ENCODE measurements at regions not wholly inside any gene's neighbourhood (a gene's known extent, or its start where the extent isn't known, plus 50 kb on each side); places are given as distances from the start of the nearest gene placed in this dataset.

- ChIA-PET POLR2A (interaction anchor here (0.6 to 2.1 kb wide), 4 partner anchors 9 to 520 kb away, joined by 3 to 7 read pairs (median 4); no protein-coding TSS in a partner anchor), CTCF (ENCODE audit: low intra/inter-chr PET ratio) (no interaction called here)
- FAIRE-seq, result no peak
These were observed 107.1 kb downstream of the MRPL14 start for GRCh38 chr6:44020148-44020547.

More at GRCh38 chr6:44020148-44020547, 107.1 kb downstream of the MRPL14 start:
- H3K4me2 ChIP-seq (ENCODE audit: insufficient read depth, low read length), result no peak overlapping the region
- H3K79me2 ChIP-seq (ENCODE audit: control insufficient read depth, insufficient read depth, low read length), result no peaks in the 10 kb centered on the region
- 35% methylated on average over 2 of the region's 2 CpGs for WGBS (ENCODE audit: insufficient coverage, low coverage, missing lambda C conversion rate)
- no peaks in the 10 kb centered on the region for H4K20me1 ChIP-seq (replicated peaks; ENCODE audit: control insufficient read depth, insufficient read depth, low read length)
- BruUV-seq (replicated peaks), result no TSS peak
- DNase-seq (ENCODE audit: extremely low read depth in 1 of 4, low spot score in 3 of 4) (no peak), ATAC-seq (no peak)
- H3K27ac ChIP-seq (ENCODE audit: extremely low read depth, low read depth, low read length), result no peak overlapping the region
- no peak overlapping the region for H3K4me3 ChIP-seq
- H3K27me3 ChIP-seq (ENCODE audit: control insufficient read depth in 2 of 2, insufficient read depth in 2 of 2, low read length in 2 of 2), result no peaks in the 10 kb centered on the region
- in situ Hi-C loops (cut with MboI), result no loop called here
- peaks cover 0 to 3% of the 10 kb centered on the region in 2 experiments; a peak in 2 of 5 replicates for H3K4me1 ChIP-seq (replicated peaks in 1 of 2; ENCODE audit: control insufficient read depth in 2 of 2, insufficient read depth in 2 of 2, low read length in 2 of 2)
- TF ChIP-seq RHOXF2B (CRISPR knock-in tag; conservative IDR thresholded peaks at IDR 0.05), result no peak
- TF ChIP-seq RFX1 (IDR thresholded peaks at IDR 0.05), result no peak
- TF ChIP-seq SMARCC2 (IDR thresholded peaks at IDR 0.05; ENCODE audit: low read depth), result no peak
- TF ChIP-seq OTX1 (CRISPR knock-in tag; IDR thresholded peaks at IDR 0.05), result no peak
- TF ChIP-seq MLLT1 (IDR thresholded peaks at IDR 0.05), result no peak
- no peak for TF ChIP-seq ELK1 (CRISPR knock-in tag; IDR thresholded peaks at IDR 0.05)
- TF ChIP-seq FOSL1 (tag; conservative IDR thresholded peaks at IDR 0.05), result no peak
- TF ChIP-seq ZNF184 (CRISPR knock-in tag; IDR thresholded peaks at IDR 0.05), result no peak
- no peak for TF ChIP-seq ZNF324 (CRISPR knock-in tag; IDR thresholded peaks at IDR 0.05)
- TF ChIP-seq PCBP1 (IDR thresholded peaks at IDR 0.05; ENCODE audit: low read depth, low read length, poor library complexity, severe bottlenecking), result no peak
- no peak for TF ChIP-seq CHD1 (IDR thresholded peaks at IDR 0.05; ENCODE audit: low read length)
- no peak for TF ChIP-seq BCLAF1 (IDR thresholded peaks at IDR 0.05; ENCODE audit: borderline replicate concordance in 1 of 2, control insufficient read depth in 1 of 2, low read depth in 2 of 2, low read length in 1 of 2)
- no peak overlapping the region for H3K9ac ChIP-seq (ENCODE audit: insufficient read depth in 1 of 2, low read depth in 2 of 2, low read length in 2 of 2)
- H3K9me3 ChIP-seq (replicated peaks; ENCODE audit: control insufficient read depth, insufficient read depth, low read depth, low read length), result 0 out of 2 replicates have a peak, but pooled peaks cover 3% of the 10 kb centered on the region
- H3K9me1 ChIP-seq (ENCODE audit: control insufficient read depth, insufficient read depth, low read length), result no peaks in the 10 kb centered on the region
- H3K36me3 ChIP-seq (ENCODE audit: control insufficient read depth, insufficient read depth, low read length), result no peaks in the 10 kb centered on the region
- H2AFZ ChIP-seq (ENCODE audit: low read depth, low read length), result no peak overlapping the region
- intact Hi-C loops (cut with micrococcal nuclease), result no loop called here

All from K562 (cell line).